ENCODE measurements at regions not wholly inside any gene's neighbourhood (a gene's known extent, or its start where the extent isn't known, plus 50 kb on each side); places are given as distances from the start of the nearest gene placed in this dataset.
"Not testable (repeated sequence)": the region's sequence is repeated elsewhere in the genome, so short reads cannot be mapped to it uniquely, and the experiment has no call there.

GRCh38 chr6:50899306-50899870, 80.7 kb downstream of the TFAP2B start:
- DNase-seq, result no peak

GRCh38 chr6:50902260-50902659, 83.6 kb downstream of the TFAP2B start:
- DNase-seq, result no peak

GRCh38 chr6:50905297-50905696, 86.6 kb downstream of the TFAP2B start:
- DNase-seq, result no peak

GRCh38 chr6:50907565-50907964, 88.9 kb downstream of the TFAP2B start:
- no peak for DNase-seq

- no peak for DNase-seq
Measured at GRCh38 chr6:50913105-50913770, 94.6 kb downstream of the TFAP2B start.

- not testable (repeated sequence) for DNase-seq
Measured at GRCh38 chr6:50921378-50921777, 102.7 kb downstream of the TFAP2B start.

- DNase-seq, result no peak
Measured at GRCh38 chr6:50921968-50922367, 103.3 kb downstream of the TFAP2B start.

- no peak for DNase-seq
Measured at GRCh38 chr6:50922579-50923525, 104.2 kb downstream of the TFAP2B start.

GRCh38 chr6:50924758-50925157, 106.1 kb downstream of the TFAP2B start:
- no peak for DNase-seq

GRCh38 chr6:50925548-50925947, 106.9 kb downstream of the TFAP2B start:
- no peak for DNase-seq

GRCh38 chr6:50925981-50926380, 107.3 kb downstream of the TFAP2B start:
- no peak for DNase-seq

GRCh38 chr6:50927800-50928199, 109.1 kb downstream of the TFAP2B start:
- no peak for DNase-seq

- DNase-seq, result no peak
Measured at GRCh38 chr6:50929323-50929722, 110.7 kb downstream of the TFAP2B start.

GRCh38 chr6:50935442-50935841, 116.8 kb downstream of the TFAP2B start:
- no peak for DNase-seq

- peak in 2 of 56 donors; percentile 1 for DNase-seq
Measured at GRCh38 chr6:50936277-50936681, 117.6 kb downstream of the TFAP2B start.

GRCh38 chr6:50939931-50940330, 121.3 kb downstream of the TFAP2B start:
- no peak for DNase-seq

- DNase-seq, result no peak
Measured at GRCh38 chr6:50945789-50946188, 127.1 kb downstream of the TFAP2B start.

GRCh38 chr6:50952092-50952907, 133.6 kb downstream of the TFAP2B start:
- DNase-seq, result no peak

GRCh38 chr6:50956014-50956413, 137.3 kb downstream of the TFAP2B start:
- no peak for DNase-seq

GRCh38 chr6:50958148-50958697, 139.6 kb downstream of the TFAP2B start:
- no peak for DNase-seq

- DNase-seq, result no peak
Measured at GRCh38 chr6:50959081-50959641, 140.5 kb downstream of the TFAP2B start.
